ENCODE measurements at regions not wholly inside any gene's neighbourhood (a gene's known extent, or its start where the extent isn't known, plus 50 kb on each side); places are given as distances from the start of the nearest gene placed in this dataset.

DNA sequence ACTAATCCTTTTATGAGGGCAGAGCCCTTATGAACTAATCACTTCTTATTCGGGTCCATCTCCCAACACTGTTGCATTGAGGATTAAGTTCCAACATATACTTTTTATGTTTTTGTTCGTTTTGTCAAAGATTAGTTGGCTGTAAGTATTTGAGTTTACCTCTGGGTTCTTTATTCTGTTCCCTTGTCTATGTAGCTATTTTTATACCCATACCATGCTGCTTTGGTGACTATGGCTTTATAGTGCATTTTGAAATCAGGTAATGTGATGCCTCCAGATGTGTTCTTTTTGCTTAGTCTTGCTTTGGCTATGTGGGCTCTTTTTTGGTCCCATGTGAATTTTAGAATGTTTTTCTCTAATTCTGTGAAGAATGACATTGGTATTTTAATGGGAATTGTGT lies 166.4 kb upstream of the KCNMB2 start:
- no peaks in the 10 kb centered on the region for H3K9me3 ChIP-seq
- 87 to 95% (median 89%) methylated on average over 2 of the region's 2 CpGs for WGBS, 5 donors
- H3K36me3 ChIP-seq: no peaks in the 10 kb centered on the region
- DNase-seq: no peak
- no peaks in the 10 kb centered on the region for H3K27me3 ChIP-seq (replicated peaks in 1 of 7)
- no peak for TF ChIP-seq CTCF (IDR thresholded peaks at IDR 0.05 in 8 of 11, conservative IDR thresholded peaks at IDR 0.05 in 3 of 11)
- TF ChIP-seq POLR2A (IDR thresholded peaks at IDR 0.05): no peak
- TF ChIP-seq POLR2AphosphoS5 (IDR thresholded peaks at IDR 0.05): no peak
- no peak overlapping the region for H3K27ac ChIP-seq
- H3K4me1 ChIP-seq: no peaks in the 10 kb centered on the region
- intact Hi-C loops (cut with DNase I; ENCODE audit: low total_unique reads): no loop called here
- H3K4me3 ChIP-seq: no peak overlapping the region

DNA sequence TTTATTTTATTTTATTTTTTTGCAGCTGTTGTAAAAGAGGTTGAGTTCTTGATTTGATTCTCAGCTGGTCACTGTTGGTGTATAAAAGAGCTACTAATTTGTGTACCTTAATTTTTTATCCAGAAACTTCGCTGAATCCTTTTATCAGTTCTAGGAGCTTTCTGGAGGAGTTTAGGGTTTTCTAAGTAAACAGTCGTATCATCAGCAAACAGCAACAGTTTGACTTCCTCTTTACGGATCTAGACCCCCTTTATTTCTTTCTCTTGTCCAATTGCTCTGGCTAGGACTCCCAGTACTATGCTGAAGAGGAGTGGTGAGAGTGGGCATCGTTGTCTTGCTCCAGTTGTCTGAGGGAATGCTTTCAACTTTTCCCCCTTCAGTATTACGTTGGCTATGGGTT lies 165.8 kb upstream of the KCNMB2 start:
- no peaks in the 10 kb centered on the region for H3K36me3 ChIP-seq
- H3K4me1 ChIP-seq: no peaks in the 10 kb centered on the region
- 78 to 89% (median 87%) methylated on average over 5 of the region's 5 CpGs for WGBS, 5 donors
- DNase-seq: no peak
- intact Hi-C loops (cut with DNase I; ENCODE audit: low total_unique reads): no loop called here
- no peaks in the 10 kb centered on the region for H3K9me3 ChIP-seq
- TF ChIP-seq POLR2AphosphoS5 (IDR thresholded peaks at IDR 0.05) (no peak), POLR2A (IDR thresholded peaks at IDR 0.05) (no peak), CTCF (IDR thresholded peaks at IDR 0.05 in 8 of 11, conservative IDR thresholded peaks at IDR 0.05 in 3 of 11) (no peak)
- H3K27me3 ChIP-seq (replicated peaks in 1 of 7): no peaks in the 10 kb centered on the region
- H3K27ac ChIP-seq: no peak overlapping the region
- no peak overlapping the region for H3K4me3 ChIP-seq

- Histone ChIP-seq H3K9me3 (no peaks in the 10 kb centered on the region), H3K27me3 (replicated peaks in 1 of 7) (no peaks in the 10 kb centered on the region), H3K4me3 (no peak overlapping the region), H3K27ac (peak overlapping the region in 3 of 8 donors; percentile 2 to 27 (median 24)), H3K4me1 (peaks cover 0 to 5% (median 0%) of the 10 kb centered on the region in 6 donors), H3K36me3 (no peaks in the 10 kb centered on the region)
- WGBS, 5 donors: 34 to 66% (median 44%) methylated on average over 1 of the region's 1 CpG
- DNase-seq: no peak
- TF ChIP-seq CTCF (IDR thresholded peaks at IDR 0.05 in 8 of 11, conservative IDR thresholded peaks at IDR 0.05 in 3 of 11) (no peak), POLR2A (IDR thresholded peaks at IDR 0.05) (no peak), POLR2AphosphoS5 (IDR thresholded peaks at IDR 0.05) (no peak)
- intact Hi-C loops (cut with DNase I; ENCODE audit: low total_unique reads): loop anchor here (10.0 kb wide), 1 partner anchor 1327 kb away; no protein-coding TSS in a partner anchor
Observed at GRCh38 chr3:178381555-178381954, 154.7 kb upstream of the KCNMB2 start.

DNA sequence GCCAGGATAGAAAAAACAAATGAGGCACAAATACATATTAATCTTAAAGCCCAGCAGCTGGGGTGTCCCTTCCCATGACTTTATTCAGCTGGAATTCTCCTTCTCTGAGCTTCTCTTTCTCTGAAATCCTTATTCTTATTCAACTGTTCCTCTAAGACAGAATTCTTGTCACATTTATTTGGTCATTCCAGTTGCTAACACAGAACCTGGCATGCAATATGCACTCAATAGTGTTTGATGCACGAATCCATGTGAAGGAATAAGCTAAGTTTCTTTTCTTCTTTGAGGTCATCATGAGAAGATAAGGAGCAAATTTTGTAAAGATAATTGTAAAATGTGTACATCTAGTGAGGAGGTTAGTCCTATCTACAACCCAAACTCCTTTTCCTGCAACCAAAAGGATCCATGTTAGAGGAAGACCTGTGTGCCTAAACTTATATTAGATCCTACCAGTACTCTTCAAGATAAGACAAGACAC lies 154.2 kb upstream of the KCNMB2 start:
- Histone ChIP-seq H3K4me3 (no peak overlapping the region), H3K4me1 (peaks cover 0 to 5% (median 0%) of the 10 kb centered on the region in 6 donors), H3K27me3 (replicated peaks in 1 of 7) (no peaks in the 10 kb centered on the region), H3K9me3 (no peaks in the 10 kb centered on the region), H3K27ac (peak overlapping the region in 3 of 8 donors; percentile 2 to 27 (median 24)), H3K36me3 (no peaks in the 10 kb centered on the region)
- intact Hi-C loops (cut with DNase I; ENCODE audit: low total_unique reads): loop anchor here (10.0 kb wide), 1 partner anchor 1327 kb away; no protein-coding TSS in a partner anchor
- DNase-seq: no peak
- WGBS, 5 donors: 51 to 68% (median 67%) methylated on average over 1 of the region's 1 CpG
- no peak for TF ChIP-seq CTCF (IDR thresholded peaks at IDR 0.05 in 8 of 11, conservative IDR thresholded peaks at IDR 0.05 in 3 of 11)
- no peak for TF ChIP-seq POLR2AphosphoS5 (IDR thresholded peaks at IDR 0.05)
- TF ChIP-seq POLR2A (IDR thresholded peaks at IDR 0.05): no peak

Measured in spleen (tissue), 11 donors.